Stimulated activated CD4-positive, alpha-beta T cell treated with anti-CD3 and anti-CD28 coated beads, Interleukin-15, amount 100 ng/mL, for 1 hour (primary cell): ENCODE measurements at regions not wholly inside any gene's neighbourhood (a gene's known extent, or its start where the extent isn't known, plus 50 kb on each side); places are given as distances from the start of the nearest gene placed in this dataset.

ENCODE experiments used
- DNase-seq, 2 donors: peaks; one replicate each; pipeline ENCODE4 v3.0.0-alpha.2; 2020; ENCODE audit warnings: low read depth in 1 of 2, low spot score in 1 of 2

GRCh38 chr12:102781117-102781516 is 135.9 kb downstream of the PAH start:
- DNase-seq, result no peak

GRCh38 chr12:102776041-102776440 is 141.0 kb downstream of the PAH start:
- no peak for DNase-seq

- DNase-seq, result peak in 1 of 2 donors; percentile 0
These were observed 147.6 kb downstream of the PAH start for GRCh38 chr12:102769323-102769916.

GRCh38 chr12:102766961-102767360 is 150.1 kb downstream of the PAH start:
- no peak for DNase-seq

GRCh38 chr12:102765736-102766135 is 151.3 kb downstream of the PAH start:
- no peak for DNase-seq

GRCh38 chr12:102763471-102763870 is 153.6 kb downstream of the PAH start:
- no peak for DNase-seq

GRCh38 chr12:102763061-102763460 is 154.0 kb downstream of the PAH start:
- no peak for DNase-seq

- no peak for DNase-seq
These were observed 156.7 kb downstream of the PAH start for GRCh38 chr12:102760322-102760721.

GRCh38 chr12:102759466-102759865 is 157.6 kb downstream of the PAH start:
- DNase-seq, result no peak

GRCh38 chr12:102757882-102758226 is 159.2 kb downstream of the PAH start:
- no peak for DNase-seq

GRCh38 chr12:102757154-102757881 is 159.7 kb downstream of the PAH start:
- no peak for DNase-seq

GRCh38 chr12:102756530-102756929 is 160.5 kb downstream of the PAH start:
- no peak for DNase-seq

- no peak for DNase-seq
These were observed 161.8 kb downstream of the PAH start for GRCh38 chr12:102755266-102755665.

GRCh38 chr12:102753802-102754201 is 163.2 kb downstream of the PAH start:
- DNase-seq, result no peak

GRCh38 chr12:102748704-102749103 is 168.3 kb downstream of the PAH start:
- no peak for DNase-seq

- no peak for DNase-seq
These were observed 170.1 kb downstream of the PAH start for GRCh38 chr12:102746963-102747362.

- DNase-seq, result no peak
These were observed 171.0 kb downstream of the PAH start for GRCh38 chr12:102745971-102746600.

- no peak for DNase-seq
These were observed 175.8 kb downstream of the PAH start for GRCh38 chr12:102741196-102741595.

- no peak for DNase-seq
These were observed 176.7 kb downstream of the PAH start for GRCh38 chr12:102740141-102740955.

- DNase-seq, result no peak
These were observed 180.7 kb downstream of the PAH start for GRCh38 chr12:102736328-102736727.

- DNase-seq, result no peak
These were observed 181.9 kb downstream of the PAH start for GRCh38 chr12:102735104-102735503.

GRCh38 chr12:102730996-102731395 is 186.0 kb downstream of the PAH start:
- no peak for DNase-seq
